Thyroid gland (tissue), 4 donors: ENCODE measurements at regions not wholly inside any gene's neighbourhood (a gene's known extent, or its start where the extent isn't known, plus 50 kb on each side); places are given as distances from the start of the nearest gene placed in this dataset.

ENCODE experiments used
- CTCF ChIP-seq, 6 experiments: fragments of 200-600 bp in 3 of 6; fragments of 450-650 bp in 3 of 6; sonication (generic) in 3 of 6; IDR thresholded peaks; one replicate each; pipeline ENCODE4 v1.5.1; 2016 to 2019; ENCODE audit warnings: antibody characterized with exemption in 6 of 6, mild to moderate bottlenecking in 2 of 6, inconsistent platforms in 1 of 6, moderate library complexity in 1 of 6
- POLR2A ChIP-seq, 2 donors: fragments of 450-650 bp; IDR thresholded peaks; one replicate each; pipeline ENCODE4 v1.6.1; 2017; ENCODE audit warnings: antibody characterized with exemption in 2 of 2, mild to moderate bottlenecking in 2 of 2, moderate library complexity in 1 of 2

GRCh38 chr6:15184441-15184861 is 61.4 kb upstream of the JARID2 start:
- TF ChIP-seq CTCF (IDR thresholded peaks at IDR 0.05) (no peak), POLR2A (IDR thresholded peaks at IDR 0.05) (no peak)
